ENCODE measurements at regions not wholly inside any gene's neighbourhood (a gene's known extent, or its start where the extent isn't known, plus 50 kb on each side); places are given as distances from the start of the nearest gene placed in this dataset.

DNA sequence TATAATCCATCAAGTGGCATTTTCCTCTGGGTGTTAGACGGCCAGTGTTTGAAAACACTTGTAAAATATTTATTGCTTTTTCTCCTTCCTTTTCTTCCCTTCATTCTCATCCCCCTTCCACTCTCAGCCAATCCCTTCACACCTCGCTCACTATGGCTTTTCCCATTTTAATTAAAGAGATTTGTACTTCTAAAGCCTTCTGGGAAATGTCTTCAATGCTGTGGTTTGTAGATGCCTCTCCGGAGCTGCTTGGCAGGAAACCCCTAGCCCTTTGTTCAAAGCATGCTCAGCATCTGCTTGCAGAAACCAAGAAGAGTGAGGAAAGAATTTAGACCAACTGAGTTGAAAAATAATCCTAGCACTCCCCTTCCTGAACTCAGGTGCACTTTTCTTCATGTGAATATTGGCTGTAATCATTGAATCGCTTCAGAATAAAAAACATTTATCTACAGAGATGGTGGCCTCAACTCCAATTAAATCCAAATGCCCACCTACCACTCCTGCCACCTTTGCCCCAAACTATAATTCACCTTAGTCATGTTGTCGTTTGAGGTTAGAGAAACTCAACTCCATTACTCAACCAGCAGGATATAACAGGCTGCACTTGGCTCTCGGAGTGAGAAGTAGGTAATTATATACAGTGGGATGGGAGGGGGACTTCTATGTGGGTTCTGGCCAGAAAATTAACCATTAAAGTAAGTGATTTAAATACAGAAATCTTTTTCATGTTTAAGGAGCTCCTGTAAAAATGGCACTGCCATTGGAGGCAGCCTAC, 659.4 kb upstream of the CAMK1G start:
- H3K79me2 ChIP-seq (ENCODE audit: insufficient read depth): no peaks in the 10 kb centered on the region
- 0 out of 2 replicates have a peak, but pooled peaks cover 3% of the 10 kb centered on the region for H3F3A ChIP-seq (ENCODE audit: insufficient read depth)
- TF ChIP-seq EZH2phosphoT487 (IDR thresholded peaks at IDR 0.05; ENCODE audit: insufficient read depth, low read depth) (no peak), EZH2 (IDR thresholded peaks at IDR 0.05; ENCODE audit: insufficient read depth, poor library complexity, severe bottlenecking) (no peak)
- H3K9me2 ChIP-seq (ENCODE audit: insufficient read depth): no peaks in the 10 kb centered on the region
- H3K27ac ChIP-seq: no peak overlapping the region
- peaks cover 16% of the 10 kb centered on the region for H3K4me1 ChIP-seq (ENCODE audit: insufficient read depth)
- H3K9ac ChIP-seq: no peak overlapping the region
- no peak overlapping the region for H3K4me3 ChIP-seq
- H3K27me3 ChIP-seq (replicated peaks; ENCODE audit: insufficient read depth): no peaks in the 10 kb centered on the region
- no peak for DNase-seq
- 36 to 49% methylated on average over 6 of the region's 6 CpGs for WGBS, 2 experiments (ENCODE audit: low coverage in 1 of 2, low lambda C conversion rate in 2 of 2, missing lambda C conversion rate in 2 of 2)
- in situ Hi-C loops (cut with MboI): no loop called here
- H3K36me3 ChIP-seq (ENCODE audit: low read depth): no peaks in the 10 kb centered on the region
- H4K20me1 ChIP-seq (ENCODE audit: insufficient read depth): no peaks in the 10 kb centered on the region
- H3K9me3 ChIP-seq (ENCODE audit: low read depth): no peaks in the 10 kb centered on the region
- no peak overlapping the region for H2AFZ ChIP-seq
- no peak overlapping the region for H3K4me2 ChIP-seq (ENCODE audit: unreplicated experiment)

DNA sequence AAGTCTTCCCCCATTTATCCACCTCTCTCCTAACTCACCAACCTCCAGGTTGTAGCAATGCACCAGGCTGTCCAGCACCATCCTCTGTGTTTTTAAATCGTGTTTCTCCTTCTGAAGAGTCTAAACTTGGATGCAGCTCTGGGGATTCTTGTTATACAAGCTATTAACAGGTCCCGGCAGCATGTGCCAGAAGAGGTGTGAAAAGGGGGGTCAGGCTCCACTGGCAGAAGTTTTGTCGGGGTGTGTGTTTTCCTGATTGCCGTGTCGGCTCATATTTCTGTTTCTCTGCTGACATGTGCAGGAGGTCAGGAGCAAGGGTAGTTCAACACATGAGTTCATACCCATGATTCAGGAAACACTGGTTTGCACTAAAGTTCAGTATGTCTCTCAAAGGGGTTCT, 658.6 kb upstream of the CAMK1G start:
- Histone ChIP-seq H3K36me3 (ENCODE audit: low read depth) (no peaks in the 10 kb centered on the region), H3K79me2 (ENCODE audit: insufficient read depth) (no peaks in the 10 kb centered on the region), H3K27ac (no peak overlapping the region), H3K27me3 (replicated peaks; ENCODE audit: insufficient read depth) (no peaks in the 10 kb centered on the region), H3K9me3 (ENCODE audit: low read depth) (no peaks in the 10 kb centered on the region), H3K4me3 (no peak overlapping the region), H4K20me1 (ENCODE audit: insufficient read depth) (no peaks in the 10 kb centered on the region), H2AFZ (no peak overlapping the region), H3K9ac (no peak overlapping the region), H3F3A (ENCODE audit: insufficient read depth) (0 out of 2 replicates have a peak, but pooled peaks cover 11% of the 10 kb centered on the region), H3K4me2 (ENCODE audit: unreplicated experiment) (no peak overlapping the region), H3K4me1 (ENCODE audit: insufficient read depth) (peaks cover 19% of the 10 kb centered on the region), H3K9me2 (ENCODE audit: insufficient read depth) (no peaks in the 10 kb centered on the region)
- 24 to 30% methylated on average over 5 of the region's 5 CpGs for WGBS, 2 experiments (ENCODE audit: low coverage in 1 of 2, low lambda C conversion rate in 2 of 2, missing lambda C conversion rate in 2 of 2)
- in situ Hi-C loops (cut with MboI): no loop called here
- TF ChIP-seq EZH2phosphoT487 (IDR thresholded peaks at IDR 0.05; ENCODE audit: insufficient read depth, low read depth) (no peak), EZH2 (IDR thresholded peaks at IDR 0.05; ENCODE audit: insufficient read depth, poor library complexity, severe bottlenecking) (no peak)
- DNase-seq: no peak

DNA sequence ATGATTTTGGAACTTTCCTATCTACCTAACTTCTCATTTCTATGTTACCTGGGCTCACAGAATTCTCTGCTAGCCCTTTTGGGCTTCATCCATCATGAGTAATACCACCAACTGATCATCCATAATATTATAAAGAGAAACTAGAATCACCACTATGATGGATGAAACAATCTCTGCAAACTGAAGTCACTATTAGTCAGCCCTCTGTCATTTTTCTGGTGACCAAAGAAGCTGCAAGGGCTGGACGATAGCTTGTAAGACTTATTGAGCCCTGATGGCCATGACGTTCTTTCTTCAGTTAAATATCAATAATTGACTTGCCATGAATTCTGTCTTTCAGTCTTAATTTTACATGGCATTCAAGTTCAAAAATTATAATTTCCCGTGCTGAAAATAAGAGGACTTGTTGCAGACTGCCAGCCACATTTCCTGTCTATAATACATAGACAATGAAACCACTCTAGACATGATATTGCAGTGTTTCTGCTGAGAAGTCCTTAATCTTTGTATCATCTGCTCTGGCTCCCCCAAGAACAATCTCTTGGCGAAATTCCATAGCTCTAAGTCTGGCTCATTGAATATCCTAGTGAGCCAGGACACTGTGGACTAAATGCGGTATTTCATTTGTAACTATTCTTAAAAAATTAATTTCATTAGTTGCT, 655.0 kb upstream of the CAMK1G start:
- H4K20me1 ChIP-seq (ENCODE audit: insufficient read depth): no peaks in the 10 kb centered on the region
- H3K9me3 ChIP-seq (ENCODE audit: low read depth): no peaks in the 10 kb centered on the region
- peaks cover 21% of the 10 kb centered on the region for H3K4me1 ChIP-seq (ENCODE audit: insufficient read depth)
- DNase-seq: peak; percentile 63
- in situ Hi-C loops (cut with MboI): no loop called here
- H2AFZ ChIP-seq: no peak overlapping the region
- TF ChIP-seq EZH2phosphoT487 (IDR thresholded peaks at IDR 0.05; ENCODE audit: insufficient read depth, low read depth) (no peak), EZH2 (IDR thresholded peaks at IDR 0.05; ENCODE audit: insufficient read depth, poor library complexity, severe bottlenecking) (no peak)
- WGBS, 2 experiments (ENCODE audit: low coverage in 1 of 2, low lambda C conversion rate in 2 of 2, missing lambda C conversion rate in 2 of 2): 1% methylated on average over 5 of the region's 5 CpGs
- H3F3A ChIP-seq (ENCODE audit: insufficient read depth): 0 out of 2 replicates have a peak, but pooled peaks cover 14% of the 10 kb centered on the region
- 0 out of 2 replicates have a peak overlapping the region, but pooled peaks have one; percentile 27 for H3K4me3 ChIP-seq
- no peak overlapping the region for H3K9ac ChIP-seq
- no peaks in the 10 kb centered on the region for H3K79me2 ChIP-seq (ENCODE audit: insufficient read depth)
- H3K4me2 ChIP-seq (ENCODE audit: unreplicated experiment): peak overlapping the region; percentile 10
- peak overlapping the region; percentile 22; the same call in 1 of the 2 replicates for H3K27ac ChIP-seq
- no peaks in the 10 kb centered on the region for H3K36me3 ChIP-seq (ENCODE audit: low read depth)
- H3K9me2 ChIP-seq (ENCODE audit: insufficient read depth): no peaks in the 10 kb centered on the region
- H3K27me3 ChIP-seq (replicated peaks; ENCODE audit: insufficient read depth): no peaks in the 10 kb centered on the region

DNA sequence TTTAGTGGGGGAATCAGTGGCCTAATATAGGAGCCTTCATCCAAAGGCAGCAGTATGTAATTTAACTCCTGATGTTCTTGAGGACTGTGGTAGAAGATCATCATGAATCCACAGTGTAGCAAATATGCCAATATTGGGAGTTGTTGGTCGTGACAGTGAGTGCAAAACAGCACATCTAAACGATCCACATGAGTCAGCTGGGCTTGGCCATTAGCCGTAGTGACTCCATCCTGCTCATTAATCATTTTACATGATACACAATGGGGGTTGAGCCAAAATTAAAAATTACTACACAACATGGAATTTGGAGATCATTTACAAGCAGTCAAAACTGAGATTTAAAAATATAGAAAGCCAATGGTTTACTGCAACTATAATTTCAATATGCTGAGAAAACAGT, 653.9 kb upstream of the CAMK1G start:
- Histone ChIP-seq H3K9me2 (ENCODE audit: insufficient read depth) (no peaks in the 10 kb centered on the region), H3K9me3 (ENCODE audit: low read depth) (no peaks in the 10 kb centered on the region), H3K4me1 (ENCODE audit: insufficient read depth) (peaks cover 21% of the 10 kb centered on the region), H3K36me3 (ENCODE audit: low read depth) (no peaks in the 10 kb centered on the region), H2AFZ (no peak overlapping the region), H4K20me1 (ENCODE audit: insufficient read depth) (no peaks in the 10 kb centered on the region), H3F3A (ENCODE audit: insufficient read depth) (0 out of 2 replicates have a peak, but pooled peaks cover 14% of the 10 kb centered on the region), H3K79me2 (ENCODE audit: insufficient read depth) (no peaks in the 10 kb centered on the region), H3K4me3 (no peak overlapping the region), H3K4me2 (ENCODE audit: unreplicated experiment) (peak overlapping the region; percentile 38), H3K27me3 (replicated peaks; ENCODE audit: insufficient read depth) (no peaks in the 10 kb centered on the region), H3K27ac (0 out of 2 replicates have a peak overlapping the region, but pooled peaks have one; percentile 22), H3K9ac (no peak overlapping the region)
- peak; percentile 74 for DNase-seq
- WGBS, 2 experiments (ENCODE audit: low coverage in 1 of 2, low lambda C conversion rate in 2 of 2, missing lambda C conversion rate in 2 of 2): 0 to 3% methylated on average over 3 of the region's 3 CpGs
- TF ChIP-seq EZH2 (IDR thresholded peaks at IDR 0.05; ENCODE audit: insufficient read depth, poor library complexity, severe bottlenecking) (no peak), EZH2phosphoT487 (IDR thresholded peaks at IDR 0.05; ENCODE audit: insufficient read depth, low read depth) (no peak)
- in situ Hi-C loops (cut with MboI): no loop called here
